ENCODE measurements at regions not wholly inside any gene's neighbourhood (a gene's known extent, or its start where the extent isn't known, plus 50 kb on each side); places are given as distances from the start of the nearest gene placed in this dataset.

DNA sequence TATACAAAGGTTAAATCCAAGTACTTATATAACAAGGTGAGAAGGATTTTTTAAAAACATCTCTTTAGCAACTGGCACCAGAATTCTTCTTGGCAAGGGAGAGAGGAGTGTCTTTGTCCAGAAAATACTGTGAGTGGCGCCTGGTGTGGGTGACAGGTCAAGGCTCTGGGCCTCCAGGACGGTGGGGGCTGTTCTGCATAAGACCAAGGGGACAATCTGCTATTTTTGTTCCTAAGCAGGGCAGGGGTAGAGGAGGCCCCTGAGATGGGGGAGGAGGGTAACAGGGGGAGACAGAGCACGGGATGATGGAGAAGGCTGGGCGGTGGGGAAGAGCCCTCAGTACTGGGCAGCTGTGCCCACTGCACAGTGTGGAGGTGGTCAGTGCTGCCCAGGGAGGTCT, 51.6 kb upstream of the TAF1B start:
- no peaks in the 10 kb centered on the region for H3K4me1 ChIP-seq
- 65 to 79% (median 76%) methylated on average over 4 of the region's 4 CpGs for WGBS, 5 donors
- H3K9me3 ChIP-seq = peaks cover 0 to 9% (median 3%) of the 10 kb centered on the region in 4 donors
- no peak overlapping the region for H3K27ac ChIP-seq
- H3K4me3 ChIP-seq = no peak overlapping the region
- intact Hi-C loops (cut with DNase I; ENCODE audit: low total_unique reads) = no loop called here
- TF ChIP-seq, protein P1, sequence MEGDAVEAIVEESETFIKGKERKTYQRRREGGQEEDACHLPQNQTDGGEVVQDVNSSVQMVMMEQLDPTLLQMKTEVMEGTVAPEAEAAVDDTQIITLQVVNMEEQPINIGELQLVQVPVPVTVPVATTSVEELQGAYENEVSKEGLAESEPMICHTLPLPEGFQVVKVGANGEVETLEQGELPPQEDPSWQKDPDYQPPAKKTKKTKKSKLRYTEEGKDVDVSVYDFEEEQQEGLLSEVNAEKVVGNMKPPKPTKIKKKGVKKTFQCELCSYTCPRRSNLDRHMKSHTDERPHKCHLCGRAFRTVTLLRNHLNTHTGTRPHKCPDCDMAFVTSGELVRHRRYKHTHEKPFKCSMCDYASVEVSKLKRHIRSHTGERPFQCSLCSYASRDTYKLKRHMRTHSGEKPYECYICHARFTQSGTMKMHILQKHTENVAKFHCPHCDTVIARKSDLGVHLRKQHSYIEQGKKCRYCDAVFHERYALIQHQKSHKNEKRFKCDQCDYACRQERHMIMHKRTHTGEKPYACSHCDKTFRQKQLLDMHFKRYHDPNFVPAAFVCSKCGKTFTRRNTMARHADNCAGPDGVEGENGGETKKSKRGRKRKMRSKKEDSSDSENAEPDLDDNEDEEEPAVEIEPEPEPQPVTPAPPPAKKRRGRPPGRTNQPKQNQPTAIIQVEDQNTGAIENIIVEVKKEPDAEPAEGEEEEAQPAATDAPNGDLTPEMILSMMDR (IDR thresholded peaks at IDR 0.05) = no peak
- TF ChIP-seq POLR2A (IDR thresholded peaks at IDR 0.05) (no peak), EP300 (IDR thresholded peaks at IDR 0.05) (no peak), POLR2AphosphoS5 (IDR thresholded peaks at IDR 0.05) (no peak)
- DNase-seq = no peak
- H3K27me3 ChIP-seq = no peaks in the 10 kb centered on the region
- no peaks in the 10 kb centered on the region for H3K36me3 ChIP-seq

DNA sequence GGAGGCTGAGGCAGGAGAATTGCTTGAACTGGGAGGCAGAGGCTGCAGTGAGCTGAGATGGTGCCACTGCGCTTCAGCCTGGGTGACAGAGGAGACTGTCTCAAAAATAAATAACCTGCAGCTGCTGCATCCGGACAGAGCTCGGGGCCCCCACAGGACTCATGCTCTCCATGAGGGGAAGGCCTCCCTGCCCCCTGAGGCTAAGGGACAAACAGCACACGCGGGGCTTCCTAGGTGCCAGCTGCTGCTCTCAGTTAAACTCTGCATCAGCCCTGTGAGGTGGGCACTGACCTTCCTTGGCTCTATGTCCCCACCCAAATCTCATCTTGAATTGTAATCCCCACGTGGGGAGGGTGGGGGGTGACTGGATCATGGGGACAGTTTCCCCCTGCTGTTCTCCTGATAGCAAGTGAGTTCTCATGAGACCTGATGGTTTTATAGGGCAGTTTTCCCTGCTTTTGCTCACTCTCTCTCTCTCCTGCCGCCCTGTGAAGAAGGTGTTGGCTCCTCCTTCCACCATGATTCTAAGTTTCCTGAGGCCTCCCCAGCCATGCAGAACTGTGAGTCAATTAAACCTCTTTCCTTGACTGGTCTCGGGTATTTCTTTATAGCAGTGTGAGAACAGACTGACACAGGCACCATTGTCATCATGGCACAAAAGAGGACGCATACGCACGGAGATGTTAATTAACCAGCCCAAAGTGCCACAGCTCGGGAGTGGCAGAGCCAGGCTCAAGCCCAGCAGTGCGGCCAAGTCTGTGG, 49.9 kb upstream of the TAF1B start:
- Histone ChIP-seq H3K36me3 (no peaks in the 10 kb centered on the region), H3K4me3 (no peak overlapping the region), H3K9me3 (peaks cover 0 to 5% (median 0%) of the 10 kb centered on the region in 4 donors), H3K27me3 (no peaks in the 10 kb centered on the region), H3K4me1 (no peaks in the 10 kb centered on the region), H3K27ac (no peak overlapping the region)
- 75 to 89% (median 81%) methylated on average over 12 to 13 of the region's 13 CpGs for WGBS, 5 donors
- no peak for DNase-seq
- TF ChIP-seq EP300 (IDR thresholded peaks at IDR 0.05) (no peak), POLR2AphosphoS5 (IDR thresholded peaks at IDR 0.05) (no peak), POLR2A (IDR thresholded peaks at IDR 0.05) (no peak)
- TF ChIP-seq, protein P1 (IDR thresholded peaks at IDR 0.05) = no peak
- intact Hi-C loops (cut with DNase I; ENCODE audit: low total_unique reads) = no loop called here

Small RNA genes in the stretch of these regions (small RNA-seq; reads per million reads assigned to genes)
- 0 reads per million in 4 donors for gene AC082651.2
- 0 reads per million in 4 donors for gene RNU4-73P

Data from stomach (tissue), 8 donors.